K562 (cell line): ENCODE measurements at regions not wholly inside any gene's neighbourhood (a gene's known extent, or its start where the extent isn't known, plus 50 kb on each side); places are given as distances from the start of the nearest gene placed in this dataset.

ENCODE experiments used
- ATAC-seq: fragments of 200-7000 bp; cut with Tn5 transposase; 3 replicates; pipeline ENCODE4 v1.9.1; 2020; ENCODE audit warnings: moderate library complexity
- BruUV-seq: library from RNA; stranded (reverse); fragments of 400-500 nt; replicated peaks from 2 replicates; lab custom pipeline; 2021; lab: Mats Ljungman, UMichigan
- CTCF ChIA-PET: fragments of 300-600 bp; formaldehyde crosslinking; extraction: SDS; loops from one replicate; lab custom pipeline; 2021; ENCODE audit warnings: low intra/inter-chr PET ratio; lab: Yijun Ruan, JAX
- POLR2A ChIA-PET: fragments of 300-600, 350-650 bp; sonication (Branson Sonifier 250); formaldehyde crosslinking; extraction: SDS; loops from one replicate; lab custom pipeline; 2021; ENCODE audit warnings: antibody characterized with exemption, inconsistent platforms; lab: Yijun Ruan, JAX
- DNase-seq, 4 experiments: peaks; one replicate each; pipeline versions ENCODE4 v3.0.0 to v3.0.0-alpha.2; 2011 to 2018; ENCODE audit warnings: low spot score in 3 of 4, mixed read lengths in 3 of 4; ENCODE audit errors: extremely low read depth in 1 of 4
- FAIRE-seq: peaks from 2 replicates; lab custom pipeline; 2011; peaks lifted over from hg19 to GRCh38; lab: Jason Lieb, UNC
- H2AFZ ChIP-seq: 2 replicates; pipeline ENCODE4 v1.6.0; 2011; ENCODE audit warnings: low read depth, low read length, control low read depth, inconsistent platforms
- H3K27ac ChIP-seq: fragments of 200-600 bp; 3 replicates; pipeline ENCODE4 v1.8.0; 2011; ENCODE audit warnings: low read depth, mild to moderate bottlenecking, control low read depth, inconsistent platforms, low read length, moderate library complexity, mixed read lengths; ENCODE audit errors: extremely low read depth
- H3K27me3 ChIP-seq, 2 experiments: fragments of 300-600 bp in 1 of 2; 2 replicates in 1 of 2; 3 replicates in 1 of 2; pipeline versions ENCODE4 v1.6.0 to v1.8.0; 2011; ENCODE audit warnings: inconsistent platforms in 2 of 2, low read length in 2 of 2, mild to moderate bottlenecking in 1 of 2, mixed read lengths in 1 of 2, moderate library complexity in 1 of 2; ENCODE audit not compliant: control insufficient read depth in 2 of 2, insufficient read depth in 2 of 2
- H3K36me3 ChIP-seq: fragments of 300-600 bp; 3 replicates; pipeline ENCODE4 v1.8.0; 2011; ENCODE audit warnings: mild to moderate bottlenecking, low read length, inconsistent platforms; ENCODE audit not compliant: control insufficient read depth, insufficient read depth
- H3K4me1 ChIP-seq, 2 experiments: fragments of 200-600 bp in 1 of 2; replicated peaks in 1 of 2; 2 replicates in 1 of 2; 3 replicates in 1 of 2; pipeline versions ENCODE4 v1.5.1 to v1.8.0; 2011; ENCODE audit warnings: inconsistent platforms in 2 of 2, low read length in 2 of 2, mild to moderate bottlenecking in 1 of 2, mixed read lengths in 1 of 2, moderate library complexity in 1 of 2; ENCODE audit not compliant: control insufficient read depth in 2 of 2, insufficient read depth in 2 of 2
- H3K4me2 ChIP-seq: 2 replicates; pipeline ENCODE4 v1.6.1; 2011; ENCODE audit warnings: low read length, control low read depth, inconsistent platforms, mixed read lengths; ENCODE audit not compliant: insufficient read depth
- H3K4me3 ChIP-seq: fragments of 200-600 bp; sonication (generic), shearing (Covaris generic); 2 replicates; pipeline ENCODE4 v1.5.1; 2016; ENCODE audit warnings: control low read depth, inconsistent platforms
- H3K79me2 ChIP-seq: fragments of 200-600 bp; 3 replicates; pipeline ENCODE4 v1.8.0; 2011; ENCODE audit warnings: low read length, inconsistent platforms; ENCODE audit not compliant: control insufficient read depth, insufficient read depth
- H3K9ac ChIP-seq, 2 experiments: 2 replicates each; pipeline versions ENCODE4 v1.6.0 to v1.6.1; 2011; ENCODE audit warnings: low read depth in 2 of 2, low read length in 2 of 2, control low read depth in 1 of 2, inconsistent platforms in 1 of 2, mild to moderate bottlenecking in 1 of 2, mixed read lengths in 1 of 2; ENCODE audit not compliant: insufficient read depth in 1 of 2
- H3K9me1 ChIP-seq: one replicate; pipeline ENCODE4 v1.6.0; 2011; ENCODE audit warnings: inconsistent platforms, mild to moderate bottlenecking, low read length, moderate library complexity; ENCODE audit not compliant: control insufficient read depth, insufficient read depth
- H3K9me3 ChIP-seq: replicated peaks from 2 replicates; pipeline ENCODE4 v1.5.1; 2011; ENCODE audit warnings: low read depth, low read length, inconsistent platforms; ENCODE audit not compliant: control insufficient read depth, insufficient read depth
- H4K20me1 ChIP-seq: replicated peaks from 2 replicates; pipeline ENCODE4 v1.6.1; 2011; ENCODE audit warnings: low read length, inconsistent platforms, mixed read lengths; ENCODE audit not compliant: control insufficient read depth, insufficient read depth
- BHLHE40 ChIP-seq: IDR thresholded peaks from 2 replicates; pipeline ENCODE4 v1.6.1; 2011; ENCODE audit warnings: low read length, improper control_type of control experiment
- CBX3 ChIP-seq, 2 experiments: IDR thresholded peaks; 1 replicate in 1 of 2; 2 replicates in 1 of 2; pipeline ENCODE4 v1.6.1; 2012; ENCODE audit warnings: inconsistent platforms in 2 of 2, low read length in 2 of 2, borderline replicate concordance in 1 of 2, control low read depth in 1 of 2
- FIP1L1 ChIP-seq: fragments of 200-400 bp; formaldehyde crosslinking; IDR thresholded peaks from 2 replicates; pipeline ENCODE4 v1.6.1; 2018; ENCODE audit warnings: mild to moderate bottlenecking, low read depth, low read length; ENCODE audit not compliant: poor library complexity, severe bottlenecking
- HDAC2 ChIP-seq: fragments of 450-650 bp; IDR thresholded peaks from 2 replicates; pipeline ENCODE4 v1.6.1; 2016; ENCODE audit warnings: mild to moderate bottlenecking
- HNRNPK ChIP-seq: fragments of 200-400 bp; formaldehyde crosslinking; IDR thresholded peaks from one replicate; pipeline ENCODE4 v1.6.1; 2018; ENCODE audit warnings: mild to moderate bottlenecking, low read depth, low read length; ENCODE audit not compliant: poor library complexity, severe bottlenecking
- HNRNPUL1 ChIP-seq: fragments of 200-400 bp; formaldehyde crosslinking; IDR thresholded peaks from 2 replicates; pipeline ENCODE4 v1.6.1; 2017; ENCODE audit warnings: low read length
- MAZ ChIP-seq, 2 experiments: fragments of 450-650 bp in 1 of 2; sonication (generic) in 1 of 2; formaldehyde crosslinking; IDR thresholded peaks in 1 of 2; conservative IDR thresholded peaks in 1 of 2; 2 replicates each; pipeline versions ENCODE4 v1.4.0 to v1.5.0; 2020; ENCODE audit warnings: mild to moderate bottlenecking in 1 of 2, missing genetic modification reagents in 1 of 2
- MTA1 ChIP-seq: fragments of 450-650 bp; IDR thresholded peaks from 2 replicates; pipeline ENCODE4 v1.6.1; 2017; ENCODE audit warnings: borderline replicate concordance
- MYNN ChIP-seq, 2 experiments: sonication (generic); formaldehyde crosslinking in 1 of 2; IDR thresholded peaks; 2 replicates each; pipeline versions ENCODE4 v1.5.0 to v1.6.1; 2016 to 2020; ENCODE audit warnings: antibody characterized with exemption in 1 of 2, missing genetic modification reagents in 1 of 2
- NR4A1 ChIP-seq, 2 experiments: fragments of 250-450 bp in 1 of 2; fragments of 450-650 bp in 1 of 2; sonication (Bioruptor Pico) in 1 of 2; IDR thresholded peaks; 2 replicates each; pipeline versions ENCODE4 v1.4.0 to v1.6.1; 2016 to 2020; ENCODE audit warnings: mild to moderate bottlenecking in 2 of 2, missing compliant biosample characterization in 1 of 2, missing genetic modification characterization in 1 of 2, moderate library complexity in 1 of 2
- PURB ChIP-seq: sonication (generic); formaldehyde crosslinking; IDR thresholded peaks from 2 replicates; pipeline ENCODE4 v1.9.0; 2021; ENCODE audit warnings: low read depth, mild to moderate bottlenecking, missing genetic modification reagents
- RAD21 ChIP-seq, 2 experiments: fragments of 250-450 bp in 1 of 2; fragments of 450-650 bp in 1 of 2; sonication (Bioruptor Pico) in 1 of 2; formaldehyde crosslinking in 1 of 2; IDR thresholded peaks in 1 of 2; conservative IDR thresholded peaks in 1 of 2; 2 replicates each; pipeline versions ENCODE4 v1.4.0 to v1.8.0; 2020 to 2022; ENCODE audit warnings: mild to moderate bottlenecking in 2 of 2, moderate library complexity in 1 of 2
- SAP30 ChIP-seq: fragments of 200-600 bp; sonication (generic); IDR thresholded peaks from 2 replicates; pipeline ENCODE4 v1.6.1; 2012; ENCODE audit warnings: borderline replicate concordance, low read depth, mild to moderate bottlenecking, moderate library complexity, low read length, control low read depth, inconsistent platforms; ENCODE audit not compliant: insufficient read depth, poor library complexity, severe bottlenecking
- TRIM28 ChIP-seq: fragments of 450-650 bp; IDR thresholded peaks from 2 replicates; pipeline ENCODE4 v1.6.1; 2017
- ZBTB49 ChIP-seq: sonication (generic); formaldehyde crosslinking; IDR thresholded peaks from 2 replicates; pipeline ENCODE4 v1.8.0; 2022; ENCODE audit warnings: missing genetic modification reagents, mild to moderate bottlenecking, borderline replicate concordance
- ZC3H4 ChIP-seq: sonication (generic); formaldehyde crosslinking; IDR thresholded peaks from 2 replicates; pipeline ENCODE4 v1.9.0; 2021; ENCODE audit warnings: missing genetic modification reagents, borderline replicate concordance
- ZKSCAN1 ChIP-seq: fragments of 150-350 bp; IDR thresholded peaks from 2 replicates; pipeline ENCODE4 v1.6.1; 2016; ENCODE audit warnings: low read depth, low read length
- ZNF12 ChIP-seq: sonication (generic); formaldehyde crosslinking; IDR thresholded peaks from 2 replicates; pipeline ENCODE4 v1.4.0; 2020; ENCODE audit warnings: mild to moderate bottlenecking, missing genetic modification reagents
- ZNF165 ChIP-seq: fragments of 250-450 bp; sonication (Bioruptor Pico); IDR thresholded peaks from 2 replicates; pipeline ENCODE4 v1.4.0; 2020; ENCODE audit warnings: borderline replicate concordance
- WGBS: fragments of 100-300 bp; shearing (Covaris generic); methylation state at CpG from one replicate; pipeline ENCODE4 v1.1.6; 2016; ENCODE audit warnings: low coverage, mixed read lengths; ENCODE audit not compliant: insufficient coverage; ENCODE audit errors: missing lambda C conversion rate; 5-methylcytosine and 5-hydroxymethylcytosine counted together
- in situ Hi-C: fragments of 300-500 bp; cut with MboI; formaldehyde crosslinking; loops from 4 replicates; pipeline ENCODE4 v1.15.0; 2018; ENCODE audit warnings: inconsistent platforms, mixed read lengths
- intact Hi-C: fragments of 100-400 bp; cut with micrococcal nuclease; formaldehyde crosslinking; loops from 2 replicates; pipeline ENCODE4 v1.14.2; 2022

- under 1% methylated on average over 22 of the region's 22 CpGs for WGBS
- no peak overlapping the region for H3K4me3 ChIP-seq
- H3K27ac ChIP-seq, result no peak overlapping the region
- FAIRE-seq, result no peak
- no TSS peak for BruUV-seq
- no peaks in the 10 kb centered on the region; the same call in 1 of the 2 replicates for H3K9me3 ChIP-seq
- ChIA-PET CTCF (no interaction called here), POLR2A (interaction anchor here (1.1 kb wide), 1 partner anchor 24 kb away, joined by 3 read pairs; no protein-coding TSS in a partner anchor)
- H3K9me1 ChIP-seq, result no peaks in the 10 kb centered on the region
- H3K79me2 ChIP-seq, result no peaks in the 10 kb centered on the region
- H3K4me2 ChIP-seq, result no peak overlapping the region
- H3K36me3 ChIP-seq, result no peaks in the 10 kb centered on the region
- ATAC-seq, result no peak
- in situ Hi-C loops, result no loop called here
- no peak for TF ChIP-seq MAZ (CRISPR knock-in tag; conservative IDR thresholded peaks at IDR 0.05 in 1 of 2, IDR thresholded peaks at IDR 0.05 in 1 of 2)
- TF ChIP-seq CBX3 (IDR thresholded peaks at IDR 0.05; ENCODE audit: borderline replicate concordance in 1 of 2, low read length in 2 of 2), result no peak
- no peak for TF ChIP-seq ZNF12 (CRISPR knock-in tag)
- no peak for TF ChIP-seq HNRNPUL1
- no peak for TF ChIP-seq FIP1L1
- no peak for TF ChIP-seq ZBTB49 (CRISPR knock-in tag)
- TF ChIP-seq RAD21 (CRISPR knock-in tag; conservative IDR thresholded peaks at IDR 0.05 in 1 of 2, IDR thresholded peaks at IDR 0.05 in 1 of 2), result no peak
- TF ChIP-seq ZNF165, result no peak
- no peak for TF ChIP-seq ZC3H4 (CRISPR knock-in tag)
- TF ChIP-seq TRIM28, result no peak
- TF ChIP-seq NR4A1 (CRISPR knock-in tag; IDR thresholded peaks at IDR 0.05), result no peak
- no peak for TF ChIP-seq NR4A1 (tag; IDR thresholded peaks at IDR 0.05)
- no peak for TF ChIP-seq HDAC2
- TF ChIP-seq PURB, result no peak
- TF ChIP-seq BHLHE40, result no peak
- TF ChIP-seq MTA1, result no peak
- TF ChIP-seq ZKSCAN1, result no peak
- no peak for TF ChIP-seq SAP30
- no peak for TF ChIP-seq MYNN (IDR thresholded peaks at IDR 0.05)
- no peak for TF ChIP-seq MYNN (CRISPR knock-in tag; IDR thresholded peaks at IDR 0.05)
- TF ChIP-seq HNRNPK, result no peak
- H3K27me3 ChIP-seq, result peaks cover 21 to 75% of the 10 kb centered on the region in 2 experiments
- H4K20me1 ChIP-seq, result peaks cover 8% of the 10 kb centered on the region; the same call in 1 of the 2 replicates
- intact Hi-C loops, result no loop called here
- H3K4me1 ChIP-seq, result no peaks in the 10 kb centered on the region; a peak in 1 of 5 replicates
- H3K9ac ChIP-seq, result no peak overlapping the region
- no peak overlapping the region for H2AFZ ChIP-seq
- no peak for DNase-seq
These were observed 142.5 kb upstream of the SHH start for GRCh38 chr7:155954550-155955366.
